HCT116 (cell line): ENCODE measurements at regions not wholly inside any gene's neighbourhood (a gene's known extent, or its start where the extent isn't known, plus 50 kb on each side); places are given as distances from the start of the nearest gene placed in this dataset.

Experiments used
- EGR1 ChIP-seq: IDR thresholded peaks from 2 replicates; pipeline ENCODE4 v1.6.1; 2012; ENCODE audit warnings: low read depth
- ELF1 ChIP-seq: IDR thresholded peaks from 2 replicates; pipeline ENCODE4 v1.6.1; 2012; ENCODE audit warnings: low read depth, borderline replicate concordance
- JUND ChIP-seq: IDR thresholded peaks from 2 replicates; pipeline ENCODE4 v1.6.1; 2012
- MAX ChIP-seq: IDR thresholded peaks from 2 replicates; pipeline ENCODE4 v1.6.1; 2012
- POLR2A ChIP-seq: IDR thresholded peaks from 2 replicates; pipeline ENCODE4 v1.7.0; 2011; ENCODE audit warnings: borderline replicate concordance; ENCODE audit not compliant: insufficient read depth, insufficient read length; ENCODE audit errors: extremely low read depth
- POLR2AphosphoS5 ChIP-seq: IDR thresholded peaks from 2 replicates; pipeline ENCODE4 v1.6.1; 2011; ENCODE audit warnings: mild to moderate bottlenecking, low read depth, low read length, moderate library complexity
- RAD21 ChIP-seq: IDR thresholded peaks from 2 replicates; pipeline ENCODE4 v1.6.1; 2012; ENCODE audit warnings: low read depth, mild to moderate bottlenecking
- REST ChIP-seq: IDR thresholded peaks from 2 replicates; pipeline ENCODE4 v1.6.1; 2012; ENCODE audit warnings: low read depth
- SP1 ChIP-seq: IDR thresholded peaks from 2 replicates; pipeline ENCODE4 v1.6.1; 2012; ENCODE audit warnings: low read depth
- YY1 ChIP-seq: IDR thresholded peaks from 2 replicates; pipeline ENCODE4 v1.6.1; 2011; ENCODE audit warnings: low read length, low read depth, moderate library complexity, mild to moderate bottlenecking; ENCODE audit not compliant: insufficient replicate concordance; ENCODE audit errors: extremely low read depth
- ZFX ChIP-seq: fragments of 450-650 bp; IDR thresholded peaks from 2 replicates; pipeline ENCODE4 v1.6.1; 2017
- ZNF274 ChIP-seq: fragments of 200-500 bp; sonication (Bioruptor generic); IDR thresholded peaks from 2 replicates; pipeline ENCODE4 v1.6.1; 2014; ENCODE audit warnings: mild to moderate bottlenecking, low read depth, low read length, inconsistent platforms
- TF ChIP-seq, protein P1 (sequence below), 3 experiments: fragments of 200-600 bp in 1 of 3; sonication (generic) in 1 of 3; IDR thresholded peaks in 2 of 3; conservative IDR thresholded peaks in 1 of 3; 2 replicates each; pipeline ENCODE4 v1.5.1; 2012 to 2017; ENCODE audit warnings: low read depth in 2 of 3, low read length in 2 of 3, antibody characterized with exemption in 1 of 3, borderline replicate concordance in 1 of 3, control low read depth in 1 of 3, mild to moderate bottlenecking in 1 of 3, mixed read lengths in 1 of 3, mixed run types in 1 of 3, moderate library complexity in 1 of 3; ENCODE audit not compliant: insufficient read depth in 1 of 3
- TF ChIP-seq, protein P2 (sequence below): IDR thresholded peaks from 2 replicates; pipeline ENCODE4 v1.6.1; 2012

- TF ChIP-seq ELF1 (no peak), MAX (no peak), POLR2A (no peak), REST (no peak), ZNF274 (no peak), EGR1 (no peak), ZFX (no peak), YY1 (no peak), SP1 (no peak), RAD21 (no peak), POLR2AphosphoS5 (no peak), JUND (no peak)
- TF ChIP-seq, protein P1, sequence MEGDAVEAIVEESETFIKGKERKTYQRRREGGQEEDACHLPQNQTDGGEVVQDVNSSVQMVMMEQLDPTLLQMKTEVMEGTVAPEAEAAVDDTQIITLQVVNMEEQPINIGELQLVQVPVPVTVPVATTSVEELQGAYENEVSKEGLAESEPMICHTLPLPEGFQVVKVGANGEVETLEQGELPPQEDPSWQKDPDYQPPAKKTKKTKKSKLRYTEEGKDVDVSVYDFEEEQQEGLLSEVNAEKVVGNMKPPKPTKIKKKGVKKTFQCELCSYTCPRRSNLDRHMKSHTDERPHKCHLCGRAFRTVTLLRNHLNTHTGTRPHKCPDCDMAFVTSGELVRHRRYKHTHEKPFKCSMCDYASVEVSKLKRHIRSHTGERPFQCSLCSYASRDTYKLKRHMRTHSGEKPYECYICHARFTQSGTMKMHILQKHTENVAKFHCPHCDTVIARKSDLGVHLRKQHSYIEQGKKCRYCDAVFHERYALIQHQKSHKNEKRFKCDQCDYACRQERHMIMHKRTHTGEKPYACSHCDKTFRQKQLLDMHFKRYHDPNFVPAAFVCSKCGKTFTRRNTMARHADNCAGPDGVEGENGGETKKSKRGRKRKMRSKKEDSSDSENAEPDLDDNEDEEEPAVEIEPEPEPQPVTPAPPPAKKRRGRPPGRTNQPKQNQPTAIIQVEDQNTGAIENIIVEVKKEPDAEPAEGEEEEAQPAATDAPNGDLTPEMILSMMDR (IDR thresholded peaks at IDR 0.05 in 2 of 3, conservative IDR thresholded peaks at IDR 0.05 in 1 of 3; ENCODE audit: borderline replicate concordance in 1 of 3, insufficient read depth in 1 of 3, low read depth in 2 of 3, low read length in 2 of 3) = no peak
- TF ChIP-seq, protein P2, sequence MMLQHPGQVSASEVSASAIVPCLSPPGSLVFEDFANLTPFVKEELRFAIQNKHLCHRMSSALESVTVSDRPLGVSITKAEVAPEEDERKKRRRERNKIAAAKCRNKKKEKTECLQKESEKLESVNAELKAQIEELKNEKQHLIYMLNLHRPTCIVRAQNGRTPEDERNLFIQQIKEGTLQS = no peak
Measured at GRCh38 chr14:85344847-85345570, 184.9 kb upstream of the FLRT2 start.
